Activated CD8-positive, alpha-beta memory T cell treated with anti-CD3 and anti-CD28 coated beads, Interleukin-2, amount 50 U/mL, for 1 hour (primary cell): ENCODE measurements at regions not wholly inside any gene's neighbourhood (a gene's known extent, or its start where the extent isn't known, plus 50 kb on each side); places are given as distances from the start of the nearest gene placed in this dataset.
"Not testable (repeated sequence)": the region's sequence is repeated elsewhere in the genome, so short reads cannot be mapped to it uniquely, and the experiment has no call there.

Source experiments
- DNase-seq: peaks from one replicate; pipeline ENCODE4 v3.0.0-alpha.2; 2020; ENCODE audit errors: extremely low read depth

GRCh38 chr3:59411186-59411585, 361.4 kb upstream of the CFAP20DC start:
- DNase-seq: no peak

- DNase-seq: no peak
Measured at GRCh38 chr3:59408047-59408624, 358.3 kb upstream of the CFAP20DC start.

GRCh38 chr3:59407425-59407824, 357.6 kb upstream of the CFAP20DC start:
- no peak for DNase-seq

GRCh38 chr3:59406943-59407342, 357.1 kb upstream of the CFAP20DC start:
- DNase-seq: no peak

GRCh38 chr3:59404851-59405250, 355.0 kb upstream of the CFAP20DC start:
- no peak for DNase-seq

GRCh38 chr3:59404064-59404463, 354.2 kb upstream of the CFAP20DC start:
- no peak for DNase-seq

GRCh38 chr3:59401924-59402323, 352.1 kb upstream of the CFAP20DC start:
- DNase-seq: no peak

GRCh38 chr3:59392116-59392515, 342.3 kb upstream of the CFAP20DC start:
- DNase-seq: no peak

GRCh38 chr3:59391131-59391530, 341.3 kb upstream of the CFAP20DC start:
- no peak for DNase-seq

GRCh38 chr3:59388555-59389270, 338.9 kb upstream of the CFAP20DC start:
- DNase-seq: no peak

- DNase-seq: no peak
Measured at GRCh38 chr3:59386165-59386564, 336.3 kb upstream of the CFAP20DC start.

- DNase-seq: no peak
Measured at GRCh38 chr3:59385547-59385946, 335.7 kb upstream of the CFAP20DC start.

GRCh38 chr3:59381282-59381681, 331.5 kb upstream of the CFAP20DC start:
- no peak for DNase-seq

- no peak for DNase-seq
Measured at GRCh38 chr3:59380146-59380545, 330.3 kb upstream of the CFAP20DC start.

- DNase-seq: no peak
Measured at GRCh38 chr3:59374818-59375211, 325.0 kb upstream of the CFAP20DC start.

GRCh38 chr3:59374091-59374817, 324.4 kb upstream of the CFAP20DC start:
- DNase-seq: no peak

GRCh38 chr3:59372346-59372745, 322.5 kb upstream of the CFAP20DC start:
- DNase-seq: no peak

- no peak for DNase-seq
Measured at GRCh38 chr3:59368900-59369675, 319.3 kb upstream of the CFAP20DC start.

- DNase-seq: no peak
Measured at GRCh38 chr3:59367150-59367549, 317.3 kb upstream of the CFAP20DC start.

GRCh38 chr3:59366218-59366617, 316.4 kb upstream of the CFAP20DC start:
- DNase-seq: no peak

- DNase-seq: no peak
Measured at GRCh38 chr3:59364496-59364895, 314.7 kb upstream of the CFAP20DC start.

- not testable (repeated sequence) for DNase-seq
Measured at GRCh38 chr3:59360312-59360711, 310.5 kb upstream of the CFAP20DC start.
